WERI-Rb-1 (cell line): ENCODE measurements at regions not wholly inside any gene's neighbourhood (a gene's known extent, or its start where the extent isn't known, plus 50 kb on each side); places are given as distances from the start of the nearest gene placed in this dataset.

Source experiments
- DNase-seq: peaks from one replicate; pipeline ENCODE4 v3.0.0-alpha.2; 2020
- H3K27ac ChIP-seq: fragments of 250-450 bp; sonication (Bioruptor Pico); 2 replicates; pipeline ENCODE4 v1.5.1; 2020; ENCODE audit warnings: mild to moderate bottlenecking, moderate library complexity
- H3K27me3 ChIP-seq: fragments of 250-450 bp; sonication (Bioruptor Pico); 2 replicates; pipeline ENCODE4 v1.5.1; 2021; ENCODE audit warnings: mild to moderate bottlenecking, low read depth, moderate library complexity; ENCODE audit not compliant: insufficient read depth, severe bottlenecking
- H3K36me3 ChIP-seq: fragments of 250-450 bp; sonication (Bioruptor Pico); 2 replicates; pipeline ENCODE4 v1.5.1; 2020; ENCODE audit warnings: mild to moderate bottlenecking, moderate library complexity
- H3K4me3 ChIP-seq: 2 replicates; pipeline ENCODE4 v1.5.1; 2011; ENCODE audit warnings: low read depth, mild to moderate bottlenecking, control low read depth, low read length
- H3K9me3 ChIP-seq: fragments of 250-450 bp; sonication (Bioruptor Pico); 2 replicates; pipeline ENCODE4 v1.5.1; 2021; ENCODE audit warnings: mild to moderate bottlenecking, moderate library complexity; ENCODE audit not compliant: severe bottlenecking
- TF ChIP-seq, protein P1 (sequence below): IDR thresholded peaks from 2 replicates; pipeline ENCODE4 v1.5.1; 2011; ENCODE audit warnings: low read depth, mild to moderate bottlenecking, control low read depth, inconsistent platforms, low read length

DNA sequence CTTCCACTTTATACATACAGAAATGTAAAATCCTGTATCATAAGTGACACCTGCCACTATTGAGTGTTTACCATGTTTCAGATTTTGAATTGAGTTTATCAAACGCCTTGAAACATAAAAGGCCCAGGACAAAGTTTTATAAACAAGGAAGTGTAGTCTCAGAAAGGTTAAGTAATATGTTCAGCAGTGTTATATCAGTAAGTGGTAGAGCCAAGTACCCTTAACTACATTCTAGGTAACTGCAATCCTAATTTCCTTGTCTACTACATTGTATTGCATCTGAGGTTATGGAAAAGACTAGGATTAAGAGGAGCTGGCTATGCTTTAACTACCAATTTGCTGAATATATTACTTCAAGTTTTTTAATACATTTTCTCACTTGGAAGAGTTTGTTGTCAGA lies 641.6 kb downstream of the LRRC70 start:
- H3K9me3 ChIP-seq, result no peaks in the 10 kb centered on the region
- no peak overlapping the region for H3K4me3 ChIP-seq
- no peaks in the 10 kb centered on the region for H3K27me3 ChIP-seq
- H3K27ac ChIP-seq, result no peak overlapping the region
- no peaks in the 10 kb centered on the region for H3K36me3 ChIP-seq
- no peak for DNase-seq
- TF ChIP-seq, protein P1, sequence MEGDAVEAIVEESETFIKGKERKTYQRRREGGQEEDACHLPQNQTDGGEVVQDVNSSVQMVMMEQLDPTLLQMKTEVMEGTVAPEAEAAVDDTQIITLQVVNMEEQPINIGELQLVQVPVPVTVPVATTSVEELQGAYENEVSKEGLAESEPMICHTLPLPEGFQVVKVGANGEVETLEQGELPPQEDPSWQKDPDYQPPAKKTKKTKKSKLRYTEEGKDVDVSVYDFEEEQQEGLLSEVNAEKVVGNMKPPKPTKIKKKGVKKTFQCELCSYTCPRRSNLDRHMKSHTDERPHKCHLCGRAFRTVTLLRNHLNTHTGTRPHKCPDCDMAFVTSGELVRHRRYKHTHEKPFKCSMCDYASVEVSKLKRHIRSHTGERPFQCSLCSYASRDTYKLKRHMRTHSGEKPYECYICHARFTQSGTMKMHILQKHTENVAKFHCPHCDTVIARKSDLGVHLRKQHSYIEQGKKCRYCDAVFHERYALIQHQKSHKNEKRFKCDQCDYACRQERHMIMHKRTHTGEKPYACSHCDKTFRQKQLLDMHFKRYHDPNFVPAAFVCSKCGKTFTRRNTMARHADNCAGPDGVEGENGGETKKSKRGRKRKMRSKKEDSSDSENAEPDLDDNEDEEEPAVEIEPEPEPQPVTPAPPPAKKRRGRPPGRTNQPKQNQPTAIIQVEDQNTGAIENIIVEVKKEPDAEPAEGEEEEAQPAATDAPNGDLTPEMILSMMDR, result no peak

DNA sequence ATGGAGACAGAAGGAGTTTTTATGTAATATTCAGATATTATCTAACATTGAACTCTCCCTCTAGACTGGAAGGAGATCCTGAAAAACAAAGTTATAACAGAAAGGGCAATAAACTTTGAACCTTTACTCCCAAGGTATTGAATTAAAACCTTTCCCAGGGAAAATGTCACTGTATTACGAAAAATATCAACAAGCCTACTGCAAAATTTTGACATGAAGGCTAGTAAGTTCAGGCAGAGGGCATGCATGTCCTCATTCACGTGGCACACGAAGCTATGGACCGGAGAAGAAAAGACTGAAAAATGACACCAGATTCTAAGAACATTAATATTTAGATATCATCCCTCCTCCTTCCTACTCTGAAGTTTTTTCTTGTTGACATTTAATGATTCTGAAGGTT lies 638.8 kb downstream of the LRRC70 start:
- TF ChIP-seq, protein P1, result no peak
- Histone ChIP-seq H3K27ac (no peak overlapping the region), H3K9me3 (no peaks in the 10 kb centered on the region), H3K36me3 (no peaks in the 10 kb centered on the region), H3K27me3 (no peaks in the 10 kb centered on the region), H3K4me3 (no peak overlapping the region)
- no peak for DNase-seq

DNA sequence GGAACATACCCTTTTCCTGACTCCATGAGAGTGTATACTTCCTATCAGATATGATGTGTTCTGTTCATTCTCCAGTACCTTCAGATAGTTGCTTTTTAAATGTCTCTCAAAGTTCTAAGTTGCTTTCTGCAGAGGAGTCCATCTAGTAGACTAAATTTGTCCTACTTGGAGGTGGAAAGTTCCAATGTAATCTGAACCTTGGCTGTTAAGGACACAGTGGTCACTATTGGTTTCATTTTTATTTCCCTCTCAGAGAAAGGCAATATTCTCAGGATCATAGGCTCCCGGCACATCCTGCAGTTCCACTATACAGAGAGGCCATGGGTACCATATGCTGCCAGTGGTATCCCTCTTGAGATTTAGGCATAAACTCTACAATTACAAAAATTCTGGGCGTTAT lies 634.6 kb downstream of the LRRC70 start:
- no peaks in the 10 kb centered on the region for H3K36me3 ChIP-seq
- no peaks in the 10 kb centered on the region for H3K27me3 ChIP-seq
- TF ChIP-seq, protein P1, result no peak
- no peaks in the 10 kb centered on the region for H3K9me3 ChIP-seq
- no peak overlapping the region for H3K27ac ChIP-seq
- H3K4me3 ChIP-seq, result no peak overlapping the region
- DNase-seq, result no peak

DNA sequence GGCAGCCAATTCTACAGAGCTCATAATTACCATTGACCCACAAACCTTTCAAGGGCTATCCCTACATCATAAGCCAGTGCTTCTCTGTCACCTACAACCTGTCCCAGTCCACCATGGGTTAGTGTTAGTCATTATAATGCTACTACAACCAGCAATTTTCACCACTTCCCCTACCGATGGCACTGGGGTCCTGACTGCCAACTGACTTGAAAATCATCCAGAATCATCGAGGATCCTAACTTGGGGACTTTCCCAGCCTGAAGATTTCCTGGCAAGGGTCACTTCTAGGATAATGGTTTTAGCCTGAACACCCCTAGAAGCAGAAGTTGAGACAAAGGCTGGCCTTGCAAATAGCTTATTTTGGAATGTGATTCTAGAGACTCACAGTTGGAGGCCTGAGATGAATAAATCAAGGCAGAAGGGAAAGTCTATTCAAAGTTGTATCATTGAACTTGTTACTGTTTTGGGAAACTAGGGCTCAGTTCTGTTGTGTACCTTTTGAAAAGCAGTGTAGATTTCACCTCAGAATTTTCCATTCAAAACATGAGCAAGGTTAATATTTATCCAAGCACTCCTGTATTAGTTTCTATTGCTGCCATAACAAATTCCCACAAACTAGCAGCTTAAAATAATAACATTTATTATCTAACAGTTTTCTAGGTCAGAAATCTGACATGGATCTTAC lies 633.0 kb downstream of the LRRC70 start:
- H3K27me3 ChIP-seq, result no peaks in the 10 kb centered on the region

DNA sequence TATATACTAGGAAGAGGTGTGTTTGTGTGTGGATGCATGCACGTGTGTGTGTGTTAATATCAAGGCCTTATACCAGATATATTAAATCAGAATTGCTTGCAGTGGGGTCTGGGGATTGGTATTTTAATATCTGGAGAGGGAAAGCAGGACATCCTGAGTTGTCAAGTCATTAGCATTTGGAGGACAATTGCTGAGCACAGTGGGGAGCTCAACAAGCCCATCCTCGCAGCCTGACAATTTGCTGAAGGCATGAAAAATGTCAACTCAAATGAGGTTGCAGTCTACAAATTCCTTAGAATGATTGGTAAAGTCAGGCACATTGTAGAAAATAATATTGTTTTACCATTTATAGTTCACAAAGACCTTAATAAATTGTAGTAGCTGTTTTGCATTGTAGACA lies 627.4 kb downstream of the LRRC70 start:
- Histone ChIP-seq H3K27me3 (no peaks in the 10 kb centered on the region), H3K27ac (no peak overlapping the region), H3K4me3 (no peak overlapping the region), H3K9me3 (no peaks in the 10 kb centered on the region), H3K36me3 (no peaks in the 10 kb centered on the region)
- no peak for DNase-seq
- TF ChIP-seq, protein P1, result no peak

More for the DNA sequence above, 633.0 kb downstream of the LRRC70 start:
- DNase-seq, result no peak
- Histone ChIP-seq H3K36me3 (no peaks in the 10 kb centered on the region), H3K9me3 (no peaks in the 10 kb centered on the region), H3K4me3 (no peak overlapping the region), H3K27ac (no peak overlapping the region)
- TF ChIP-seq, protein P1, result no peak

DNA sequence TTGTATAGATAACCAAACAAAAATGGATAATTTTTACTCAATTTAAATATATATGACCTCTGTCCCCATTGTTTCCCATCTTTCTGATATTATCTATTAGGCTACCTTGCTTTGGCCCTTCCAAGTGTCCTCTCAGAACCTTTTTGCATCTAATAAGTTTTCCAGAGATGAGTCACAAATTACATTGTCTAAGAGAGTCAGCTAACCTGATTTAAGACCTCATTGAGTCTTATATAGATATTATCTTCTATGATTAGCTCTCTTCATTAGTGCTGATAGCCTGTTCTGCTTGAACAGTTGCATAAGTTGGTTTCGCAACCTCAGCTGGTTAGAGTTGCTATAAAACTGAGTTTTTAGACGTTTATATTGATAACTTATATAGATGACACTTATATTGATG lies 623.1 kb downstream of the LRRC70 start:
- TF ChIP-seq, protein P1, result no peak
- Histone ChIP-seq H3K27me3 (no peaks in the 10 kb centered on the region), H3K27ac (no peak overlapping the region), H3K4me3 (no peak overlapping the region), H3K36me3 (no peaks in the 10 kb centered on the region), H3K9me3 (no peaks in the 10 kb centered on the region)
- DNase-seq, result no peak
